CD4-positive, alpha-beta T cell (primary cell): ENCODE measurements at regions not wholly inside any gene's neighbourhood (a gene's known extent, or its start where the extent isn't known, plus 50 kb on each side); places are given as distances from the start of the nearest gene placed in this dataset.

ENCODE experiments used
- ATAC-seq: fragments of 200-7000 bp; cut with Tn5 transposase; one replicate; pipeline ENCODE4 v1.10.0; 2022; ENCODE audit warnings: mild to moderate bottlenecking; ENCODE audit not compliant: poor library complexity
- CTCF ChIA-PET: fragments of 350-600 bp; sonication (Branson Sonifier 250); formaldehyde crosslinking; loops from one replicate; lab custom pipeline; 2021; ENCODE audit warnings: antibody characterized with exemption, inconsistent platforms; lab: Charles Lee
- POLR2A ChIA-PET: fragments of 350-600 bp; sonication (Branson Sonifier 250); formaldehyde crosslinking; loops from one replicate; lab custom pipeline; 2021; ENCODE audit warnings: antibody characterized with exemption, inconsistent platforms; lab: Charles Lee
- DNase-seq, 14 experiments: peaks; one replicate each; pipeline ENCODE4 v3.0.0-alpha.2; 2013 to 2020; ENCODE audit warnings: mixed read lengths in 2 of 14
- H3K27ac ChIP-seq, 2 donors: one replicate each; pipeline versions ENCODE4 v1.5.1 to v1.7.0; 2013; ENCODE audit warnings: low read length in 2 of 2, low read depth in 1 of 2, mild to moderate bottlenecking in 1 of 2
- H3K27me3 ChIP-seq, 2 experiments: 1 replicate in 1 of 2; 2 replicates in 1 of 2; pipeline versions ENCODE4 v1.6.1 to v1.7.0; 2013; ENCODE audit warnings: low read length in 2 of 2, control low read depth in 1 of 2, mild to moderate bottlenecking in 1 of 2, moderate library complexity in 1 of 2; ENCODE audit not compliant: insufficient read depth in 2 of 2, control insufficient read depth in 1 of 2
- H3K36me3 ChIP-seq: one replicate; pipeline ENCODE4 v1.6.1; 2013; ENCODE audit warnings: low read length, control low read depth; ENCODE audit not compliant: insufficient read depth
- H3K4me1 ChIP-seq: one replicate; pipeline ENCODE4 v1.6.1; 2013; ENCODE audit warnings: low read length, control low read depth; ENCODE audit not compliant: insufficient read depth
- H3K4me3 ChIP-seq: one replicate; pipeline ENCODE4 v1.5.1; 2013; ENCODE audit warnings: mild to moderate bottlenecking, low read length, moderate library complexity
- H3K9me3 ChIP-seq, 2 experiments: 1 replicate in 1 of 2; 2 replicates in 1 of 2; pipeline versions ENCODE4 v1.6.1 to v1.7.0; 2013; ENCODE audit warnings: low read length in 2 of 2, mild to moderate bottlenecking in 2 of 2, control low read depth in 1 of 2, moderate library complexity in 1 of 2; ENCODE audit not compliant: control insufficient read depth in 1 of 2, insufficient read depth in 1 of 2
- H3K27ac Mint-ChIP-seq: one replicate; pipeline ENCODE4 v1.8.0; 2020; ENCODE audit warnings: mixed read lengths
- H3K27me3 Mint-ChIP-seq: one replicate; pipeline ENCODE4 v1.8.0; 2021; ENCODE audit warnings: mixed read lengths
- H3K36me3 Mint-ChIP-seq: one replicate; pipeline ENCODE4 v1.8.0; 2021; ENCODE audit warnings: low read depth, mixed read lengths
- H3K4me1 Mint-ChIP-seq: one replicate; pipeline ENCODE4 v1.8.0; 2021; ENCODE audit warnings: low read depth, mixed read lengths
- H3K4me3 Mint-ChIP-seq: one replicate; pipeline ENCODE4 v1.8.0; 2020; ENCODE audit warnings: mild to moderate bottlenecking, mixed read lengths
- H3K9me3 Mint-ChIP-seq: one replicate; pipeline ENCODE4 v1.8.0; 2020; ENCODE audit warnings: mixed read lengths
- CTCF ChIP-seq: fragments of 200-600 bp; IDR thresholded peaks from one replicate; pipeline ENCODE4 v1.8.0; 2022; ENCODE audit warnings: antibody characterized with exemption, mild to moderate bottlenecking
- intact Hi-C, 2 experiments: fragments of 100-400 bp; cut with DNase I in 1 of 2; cut with micrococcal nuclease in 1 of 2; formaldehyde crosslinking; loops; one replicate each; pipeline versions ENCODE4 v1.15.1 to v1.9.0; 2023 to 2025; cut with DNase I, micrococcal nuclease

- Mint-ChIP-seq H3K4me1 (peaks cover 17% of the 10 kb centered on the region), H3K27ac (no peak overlapping the region), H3K9me3 (no peaks in the 10 kb centered on the region), H3K4me3 (peak overlapping the region; percentile 18), H3K27me3 (no peaks in the 10 kb centered on the region), H3K36me3 (no peaks in the 10 kb centered on the region)
- Histone ChIP-seq H3K27ac (no peak overlapping the region), H3K4me3 (no peak overlapping the region), H3K36me3 (no peaks in the 10 kb centered on the region), H3K4me1 (peaks cover 8% of the 10 kb centered on the region), H3K27me3 (no peaks in the 10 kb centered on the region), H3K9me3 (no peaks in the 10 kb centered on the region)
- intact Hi-C loops: loop anchor here (1.0 to 2.0 kb wide), 5 partner anchors 76 to 560 kb away; no protein-coding TSS in a partner anchor
- peak; percentile 78 for TF ChIP-seq CTCF
- ChIA-PET CTCF (interaction anchor here (0.5 to 3.0 kb wide), 11 partner anchors 17 to 560 kb away, joined by 3 to 43 read pairs (median 6); partner anchors contain the start of gene CCDC71L), POLR2A (interaction anchor here (0.8 to 1.5 kb wide), 3 partner anchors 8 to 77 kb away, joined by 3 to 16 read pairs (median 4); partner anchors contain the start of gene CCDC71L)
- DNase-seq (peak in 10 of 14 experiments; percentile 7 to 80 (median 38)), ATAC-seq (peak; percentile 91)
These were observed 75.7 kb upstream of the CCDC71L start for GRCh38 chr7:106736508-106737201.

- Histone ChIP-seq H3K27me3 (no peaks in the 10 kb centered on the region), H3K9me3 (no peaks in the 10 kb centered on the region), H3K4me3 (no peak overlapping the region), H3K27ac (no peak overlapping the region), H3K4me1 (peaks cover 5% of the 10 kb centered on the region), H3K36me3 (no peaks in the 10 kb centered on the region)
- Mint-ChIP-seq H3K36me3 (no peaks in the 10 kb centered on the region), H3K4me1 (peaks cover 12% of the 10 kb centered on the region), H3K27me3 (no peaks in the 10 kb centered on the region), H3K4me3 (no peak overlapping the region), H3K9me3 (no peaks in the 10 kb centered on the region), H3K27ac (no peak overlapping the region)
- ChIA-PET POLR2A (interaction anchor here (1.5 kb wide), 1 partner anchor 77 kb away, joined by 16 read pairs; the partner anchor contains the start of gene CCDC71L), CTCF (interaction anchor here (1.1 to 3.0 kb wide), 7 partner anchors 18 to 391 kb away, joined by 3 to 43 read pairs (median 10); partner anchors contain the start of gene CCDC71L)
- DNase-seq: peak in 1 of 14 experiments; percentile 9
- no peak for ATAC-seq
- TF ChIP-seq CTCF: no peak
- intact Hi-C loops: loop anchor here in 1 of 2 experiments (1.0 to 2.0 kb wide), 2 partner anchors 194 to 559 kb away; no protein-coding TSS in a partner anchor
These were observed 76.2 kb upstream of the CCDC71L start for GRCh38 chr7:106737202-106737562.

GRCh38 chr7:106740806-106741205, 79.8 kb upstream of the CCDC71L start:
- Histone ChIP-seq H3K27ac (no peak overlapping the region), H3K36me3 (no peaks in the 10 kb centered on the region), H3K27me3 (no peaks in the 10 kb centered on the region), H3K4me3 (no peak overlapping the region), H3K4me1 (peaks cover 8% of the 10 kb centered on the region), H3K9me3 (no peaks in the 10 kb centered on the region)
- intact Hi-C loops: no loop called here
- TF ChIP-seq CTCF: no peak
- no peaks in the 10 kb centered on the region for H3K9me3 Mint-ChIP-seq
- ATAC-seq (no peak), DNase-seq (no peak)
- no peaks in the 10 kb centered on the region for H3K36me3 Mint-ChIP-seq
- H3K27ac Mint-ChIP-seq: no peak overlapping the region
- no peak overlapping the region for H3K4me3 Mint-ChIP-seq
- peaks cover 7% of the 10 kb centered on the region for H3K4me1 Mint-ChIP-seq
- no peaks in the 10 kb centered on the region for H3K27me3 Mint-ChIP-seq
- CTCF ChIA-PET: interaction anchor here (1.0 kb wide), 1 partner anchor 81 kb away, joined by 4 read pairs; the partner anchor contains the start of gene CCDC71L
- POLR2A ChIA-PET: no interaction called here
